MM.1S (cell line): ENCODE measurements at regions not wholly inside any gene's neighbourhood (a gene's known extent, or its start where the extent isn't known, plus 50 kb on each side); places are given as distances from the start of the nearest gene placed in this dataset.

Source experiments
- DNase-seq: peaks from one replicate; pipeline ENCODE4 v3.0.0-alpha.2; 2015
- H2AFZ ChIP-seq: fragments of 300-600 bp; sonication (generic); 2 replicates; pipeline ENCODE4 v1.6.0; 2016; ENCODE audit warnings: antibody characterized with exemption, low read length
- H3F3A ChIP-seq: fragments of 300-600 bp; sonication (generic); 2 replicates; pipeline ENCODE4 v1.6.1; 2016; ENCODE audit warnings: mild to moderate bottlenecking, antibody characterized with exemption, low read length, moderate library complexity, mixed read lengths; ENCODE audit not compliant: insufficient read depth
- H3K27ac ChIP-seq: fragments of 300-600 bp; sonication (generic); 2 replicates; pipeline ENCODE4 v1.5.1; 2016; ENCODE audit warnings: mild to moderate bottlenecking, low read length
- H3K27me3 ChIP-seq: fragments of 300-600 bp; sonication (generic); replicated peaks from 2 replicates; pipeline ENCODE4 v1.6.0; 2016; ENCODE audit warnings: low read length; ENCODE audit not compliant: insufficient read depth
- H3K36me3 ChIP-seq: fragments of 300-600 bp; sonication (generic); replicated peaks from 2 replicates; pipeline ENCODE4 v1.6.1; 2016; ENCODE audit warnings: mild to moderate bottlenecking, low read length, mixed read lengths; ENCODE audit not compliant: insufficient read depth
- H3K4me1 ChIP-seq: fragments of 300-600 bp; sonication (generic); 2 replicates; pipeline ENCODE4 v1.6.1; 2016; ENCODE audit warnings: low read length, mixed read lengths
- H3K4me2 ChIP-seq: fragments of 300-600 bp; sonication (generic); 2 replicates; pipeline ENCODE4 v1.6.0; 2016; ENCODE audit warnings: low read depth, low read length
- H3K4me3 ChIP-seq: fragments of 300-600 bp; sonication (generic); 2 replicates; pipeline ENCODE4 v1.5.1; 2016; ENCODE audit warnings: low read length, mixed read lengths
- H3K79me2 ChIP-seq: fragments of 300-600 bp; sonication (generic); 2 replicates; pipeline ENCODE4 v1.6.1; 2016; ENCODE audit warnings: mixed run types, low read length, mixed read lengths
- H3K9ac ChIP-seq: fragments of 300-600 bp; sonication (generic); 2 replicates; pipeline ENCODE4 v1.6.1; 2016; ENCODE audit warnings: low read length, mixed read lengths
- H3K9me2 ChIP-seq: fragments of 300-600 bp; sonication (generic); replicated peaks from 2 replicates; pipeline ENCODE4 v1.6.1; 2016; ENCODE audit warnings: mild to moderate bottlenecking, low read length, mixed read lengths; ENCODE audit not compliant: insufficient read depth
- H3K9me3 ChIP-seq: fragments of 300-600 bp; sonication (generic); replicated peaks from 2 replicates; pipeline ENCODE4 v1.6.1; 2016; ENCODE audit warnings: mild to moderate bottlenecking, low read length, mixed read lengths; ENCODE audit not compliant: insufficient read depth
- H4K20me1 ChIP-seq: fragments of 300-600 bp; sonication (generic); 2 replicates; pipeline ENCODE4 v1.6.1; 2016; ENCODE audit warnings: mild to moderate bottlenecking, low read length, moderate library complexity, mixed read lengths; ENCODE audit not compliant: insufficient read depth
- CTCF ChIP-seq: fragments of 300-600 bp; sonication (generic); IDR thresholded peaks from 2 replicates; pipeline ENCODE4 v1.5.1; 2016; ENCODE audit warnings: antibody characterized with exemption, low read length, mixed read lengths
- EZH2 ChIP-seq: fragments of 300-600 bp; sonication (generic); optimal IDR thresholded peaks from 2 replicates; pipeline ENCODE3; 2017; ENCODE audit warnings: low read depth, mild to moderate bottlenecking, antibody characterized with exemption, low read length, mixed read lengths
- EZH2phosphoT487 ChIP-seq: fragments of 300-600 bp; sonication (generic); IDR thresholded peaks from 2 replicates; pipeline ENCODE4 v1.6.1; 2018; ENCODE audit warnings: antibody characterized with exemption, low read length

DNA sequence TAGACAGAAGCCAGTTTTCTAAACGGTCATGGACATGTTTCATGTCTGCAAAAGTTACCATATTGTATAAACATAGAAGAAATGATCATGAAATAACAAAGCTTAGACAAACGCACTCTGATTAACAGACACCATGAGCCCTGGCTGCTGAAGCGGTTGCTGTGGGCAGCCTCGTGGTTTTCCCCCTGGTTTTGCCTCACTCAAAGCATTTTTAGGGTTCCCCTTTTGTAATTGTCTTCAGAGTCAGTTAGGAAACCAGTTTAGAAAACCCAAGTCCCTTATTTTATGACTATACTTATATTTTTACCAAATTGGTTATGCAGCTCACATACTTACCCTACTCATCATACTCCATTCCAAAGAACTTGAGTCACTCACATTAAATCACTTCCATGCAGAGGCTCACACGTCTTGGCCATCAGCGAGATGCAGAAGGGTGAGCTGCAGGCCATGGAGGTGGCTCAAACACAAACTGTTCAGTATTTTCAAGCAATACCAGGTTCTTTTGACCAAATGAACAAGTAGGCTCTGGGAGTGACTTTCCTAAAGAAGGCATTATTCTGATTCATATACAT is 105.6 kb upstream of the SALL3 start:
- no peak overlapping the region for H3K4me2 ChIP-seq
- no peak overlapping the region for H3K4me3 ChIP-seq
- DNase-seq = no peak
- no peaks in the 10 kb centered on the region for H3K9me3 ChIP-seq
- H3K79me2 ChIP-seq = no peaks in the 10 kb centered on the region
- no peaks in the 10 kb centered on the region for H3K9me2 ChIP-seq
- no peak overlapping the region for H3K9ac ChIP-seq
- no peaks in the 10 kb centered on the region for H3K4me1 ChIP-seq
- TF ChIP-seq EZH2 = no peak
- H2AFZ ChIP-seq = no peak overlapping the region
- no peak overlapping the region for H3K27ac ChIP-seq
- no peaks in the 10 kb centered on the region for H3K36me3 ChIP-seq
- H3K27me3 ChIP-seq = no peaks in the 10 kb centered on the region
- H3F3A ChIP-seq = no peaks in the 10 kb centered on the region
- no peaks in the 10 kb centered on the region for H4K20me1 ChIP-seq

DNA sequence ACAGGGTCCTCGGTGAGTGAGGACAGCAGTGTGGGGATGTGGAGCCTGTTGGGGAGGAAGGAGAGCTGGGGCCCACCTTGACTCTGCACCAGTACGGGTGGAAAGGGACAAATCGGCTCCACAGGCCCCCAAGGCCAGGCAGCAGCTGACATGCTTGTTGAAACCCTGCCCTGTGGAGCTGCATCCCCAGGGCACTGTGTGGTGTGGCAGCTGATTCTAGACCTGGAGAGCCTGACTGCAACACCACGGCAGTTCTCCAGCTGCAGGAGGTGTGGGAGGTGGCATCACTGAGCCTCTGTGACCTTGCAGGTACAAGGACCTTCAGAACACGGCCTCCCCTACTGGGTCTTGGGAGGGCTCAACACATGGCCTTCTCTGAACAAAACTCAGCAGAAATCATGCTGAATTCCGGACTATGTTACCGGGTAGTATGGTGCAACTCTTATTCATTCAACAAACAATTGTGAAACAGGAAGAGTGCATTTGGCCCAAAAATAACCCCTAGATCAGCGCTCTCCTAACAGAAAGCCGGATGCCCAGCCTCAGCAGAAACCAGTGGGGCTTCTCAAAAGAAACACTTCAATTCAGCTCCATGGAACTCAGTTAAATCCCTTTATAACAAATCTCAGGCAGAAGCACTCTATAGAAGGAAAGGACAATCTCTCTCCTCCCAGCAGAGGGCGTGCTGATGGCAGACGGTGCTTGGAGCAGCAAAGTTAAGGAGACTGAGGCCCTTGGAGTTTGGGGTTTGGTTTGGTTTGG is 104.4 kb upstream of the SALL3 start:
- H3K9me2 ChIP-seq = no peaks in the 10 kb centered on the region
- no peak for DNase-seq
- no peak overlapping the region for H3K9ac ChIP-seq
- no peak overlapping the region for H2AFZ ChIP-seq
- H3K4me3 ChIP-seq = no peak overlapping the region
- no peaks in the 10 kb centered on the region for H3K79me2 ChIP-seq
- H4K20me1 ChIP-seq = no peaks in the 10 kb centered on the region
- no peaks in the 10 kb centered on the region for H3K9me3 ChIP-seq
- H3K36me3 ChIP-seq = no peaks in the 10 kb centered on the region
- no peaks in the 10 kb centered on the region for H3F3A ChIP-seq
- TF ChIP-seq EZH2 (no peak), EZH2phosphoT487 (no peak), CTCF (peak; percentile 34)
- H3K27ac ChIP-seq = no peak overlapping the region
- H3K4me2 ChIP-seq = no peak overlapping the region
- H3K4me1 ChIP-seq = no peaks in the 10 kb centered on the region
- H3K27me3 ChIP-seq = no peaks in the 10 kb centered on the region

- H3K4me3 ChIP-seq = no peak overlapping the region
- no peaks in the 10 kb centered on the region for H3K9me3 ChIP-seq
- H3K27me3 ChIP-seq = no peaks in the 10 kb centered on the region
- H3K4me1 ChIP-seq = no peaks in the 10 kb centered on the region
- H3K36me3 ChIP-seq = no peaks in the 10 kb centered on the region
- H3K4me2 ChIP-seq = no peak overlapping the region
- no peaks in the 10 kb centered on the region for H3K79me2 ChIP-seq
- H2AFZ ChIP-seq = no peak overlapping the region
- TF ChIP-seq CTCF (no peak), EZH2phosphoT487 (no peak), EZH2 (no peak)
- no peaks in the 10 kb centered on the region for H4K20me1 ChIP-seq
- H3F3A ChIP-seq = no peaks in the 10 kb centered on the region
- no peak overlapping the region for H3K9ac ChIP-seq
- DNase-seq = no peak
- no peaks in the 10 kb centered on the region for H3K9me2 ChIP-seq
- no peak overlapping the region for H3K27ac ChIP-seq
These were observed 103.6 kb upstream of the SALL3 start for GRCh38 chr18:78875778-78876650.
